GM06990 (cell line): ENCODE measurements at regions not wholly inside any gene's neighbourhood (a gene's known extent, or its start where the extent isn't known, plus 50 kb on each side); places are given as distances from the start of the nearest gene placed in this dataset.

Experiments used
- DNase-seq: peaks from one replicate; pipeline ENCODE4 v3.0.0-alpha.2; 2011; ENCODE audit not compliant: insufficient read length; ENCODE audit errors: extremely low read depth
- H3K27me3 ChIP-seq: replicated peaks from 2 replicates; pipeline ENCODE4 v1.6.0; 2011; ENCODE audit warnings: low read length; ENCODE audit not compliant: control insufficient read depth, insufficient read depth
- H3K36me3 ChIP-seq: 2 replicates; pipeline ENCODE4 v1.5.1; 2011; ENCODE audit warnings: low read length; ENCODE audit not compliant: control insufficient read depth, insufficient read depth
- H3K4me3 ChIP-seq: replicated peaks from 2 replicates; pipeline ENCODE4 v1.5.1; 2011; ENCODE audit warnings: low read depth, mild to moderate bottlenecking, control low read depth, low read length
- CTCF ChIP-seq: IDR thresholded peaks from 2 replicates; pipeline ENCODE4 v1.5.1; 2011; ENCODE audit warnings: low read length, control low read depth, mild to moderate bottlenecking, inconsistent platforms; ENCODE audit not compliant: insufficient read depth, poor library complexity, severe bottlenecking

DNA sequence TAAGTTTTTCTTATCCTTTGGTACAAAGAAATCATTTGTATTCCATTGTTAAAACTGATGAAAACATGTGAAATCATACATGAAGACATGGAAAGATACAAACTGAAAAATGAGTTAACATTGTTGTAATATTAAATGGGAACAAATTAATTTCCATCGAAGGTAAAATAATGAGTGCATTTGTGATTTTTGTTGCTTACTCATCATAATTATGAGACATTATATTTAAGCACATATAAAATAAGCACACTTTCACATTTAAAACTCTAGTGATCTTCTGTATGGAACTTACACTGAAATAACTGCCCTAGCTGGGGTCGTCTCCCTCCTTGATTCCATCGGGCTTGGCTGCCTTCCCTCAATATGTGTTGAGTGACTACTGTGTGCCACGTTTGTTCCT lies 204.2 kb upstream of the PRPS1L1 start:
- no peak for TF ChIP-seq CTCF
- Histone ChIP-seq H3K27me3 (no peaks in the 10 kb centered on the region), H3K4me3 (no peak overlapping the region), H3K36me3 (no peaks in the 10 kb centered on the region)
- no peak for DNase-seq

- no peaks in the 10 kb centered on the region; the same call in none of the 2 replicates for H3K27me3 ChIP-seq
- no peaks in the 10 kb centered on the region for H3K36me3 ChIP-seq
- no peak overlapping the region for H3K4me3 ChIP-seq
- DNase-seq = no peak
- TF ChIP-seq CTCF = no peak
These were observed 206.9 kb upstream of the PRPS1L1 start for GRCh38 chr7:18234519-18234918.

DNA sequence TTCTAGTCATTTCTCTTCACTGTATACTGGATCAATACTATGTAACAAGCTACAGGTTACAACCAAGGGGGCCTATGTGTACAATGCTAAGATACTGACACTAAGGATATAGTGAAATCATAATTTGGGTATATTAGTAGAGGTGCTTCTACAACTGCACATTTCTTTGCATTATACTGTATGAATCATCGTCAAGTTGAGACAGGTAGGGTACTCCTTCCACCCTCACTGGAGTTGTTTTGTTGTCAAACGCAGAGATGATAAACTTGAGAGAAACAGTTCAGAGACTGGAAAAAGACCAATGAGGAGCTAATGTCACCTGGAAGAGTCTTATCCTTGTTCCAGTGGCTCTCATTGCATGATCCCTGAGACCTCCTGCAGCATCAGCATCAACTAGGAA lies 208.2 kb upstream of the PRPS1L1 start:
- H3K4me3 ChIP-seq = no peak overlapping the region
- no peaks in the 10 kb centered on the region for H3K36me3 ChIP-seq
- no peak for TF ChIP-seq CTCF
- DNase-seq = no peak
- no peaks in the 10 kb centered on the region; the same call in none of the 2 replicates for H3K27me3 ChIP-seq

- no peaks in the 10 kb centered on the region for H3K36me3 ChIP-seq
- no peak for TF ChIP-seq CTCF
- no peaks in the 10 kb centered on the region; the same call in none of the 2 replicates for H3K27me3 ChIP-seq
- no peak overlapping the region for H3K4me3 ChIP-seq
- DNase-seq = no peak
These were observed 211.6 kb upstream of the PRPS1L1 start for GRCh38 chr7:18239212-18239611.

- H3K27me3 ChIP-seq = no peaks in the 10 kb centered on the region; the same call in none of the 2 replicates
- TF ChIP-seq CTCF = no peak
- H3K4me3 ChIP-seq = no peak overlapping the region
- H3K36me3 ChIP-seq = no peaks in the 10 kb centered on the region
- no peak for DNase-seq
These were observed 214.0 kb upstream of the PRPS1L1 start for GRCh38 chr7:18241543-18242231.

GRCh38 chr7:18243731-18244130 lies 216.1 kb upstream of the PRPS1L1 start:
- H3K36me3 ChIP-seq = no peaks in the 10 kb centered on the region
- DNase-seq = no peak
- no peak for TF ChIP-seq CTCF
- H3K27me3 ChIP-seq = no peaks in the 10 kb centered on the region
- no peak overlapping the region for H3K4me3 ChIP-seq
